ENCODE measurements at regions not wholly inside any gene's neighbourhood (a gene's known extent, or its start where the extent isn't known, plus 50 kb on each side); places are given as distances from the start of the nearest gene placed in this dataset.

GRCh38 chr10:58003945-58004344 is 263.7 kb downstream of the IPMK start:
- TF ChIP-seq, protein P1, sequence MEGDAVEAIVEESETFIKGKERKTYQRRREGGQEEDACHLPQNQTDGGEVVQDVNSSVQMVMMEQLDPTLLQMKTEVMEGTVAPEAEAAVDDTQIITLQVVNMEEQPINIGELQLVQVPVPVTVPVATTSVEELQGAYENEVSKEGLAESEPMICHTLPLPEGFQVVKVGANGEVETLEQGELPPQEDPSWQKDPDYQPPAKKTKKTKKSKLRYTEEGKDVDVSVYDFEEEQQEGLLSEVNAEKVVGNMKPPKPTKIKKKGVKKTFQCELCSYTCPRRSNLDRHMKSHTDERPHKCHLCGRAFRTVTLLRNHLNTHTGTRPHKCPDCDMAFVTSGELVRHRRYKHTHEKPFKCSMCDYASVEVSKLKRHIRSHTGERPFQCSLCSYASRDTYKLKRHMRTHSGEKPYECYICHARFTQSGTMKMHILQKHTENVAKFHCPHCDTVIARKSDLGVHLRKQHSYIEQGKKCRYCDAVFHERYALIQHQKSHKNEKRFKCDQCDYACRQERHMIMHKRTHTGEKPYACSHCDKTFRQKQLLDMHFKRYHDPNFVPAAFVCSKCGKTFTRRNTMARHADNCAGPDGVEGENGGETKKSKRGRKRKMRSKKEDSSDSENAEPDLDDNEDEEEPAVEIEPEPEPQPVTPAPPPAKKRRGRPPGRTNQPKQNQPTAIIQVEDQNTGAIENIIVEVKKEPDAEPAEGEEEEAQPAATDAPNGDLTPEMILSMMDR (IDR thresholded peaks at IDR 0.05), result no peak
- ATAC-seq (ENCODE audit: low read depth) (no peak), DNase-seq (no peak)
- Mint-ChIP-seq H3K9me3 (no peaks in the 10 kb centered on the region), H3K27ac (no peak overlapping the region), H3K4me1 (no peaks in the 10 kb centered on the region), H3K36me3 (ENCODE audit: low read depth) (no peaks in the 10 kb centered on the region), H3K4me3 (no peak overlapping the region), H3K27me3 (no peaks in the 10 kb centered on the region)
- intact Hi-C loops (cut with micrococcal nuclease), result no loop called here
- POLR2A ChIA-PET, result no interaction called here
- CTCF ChIA-PET, result no interaction called here

DNA sequence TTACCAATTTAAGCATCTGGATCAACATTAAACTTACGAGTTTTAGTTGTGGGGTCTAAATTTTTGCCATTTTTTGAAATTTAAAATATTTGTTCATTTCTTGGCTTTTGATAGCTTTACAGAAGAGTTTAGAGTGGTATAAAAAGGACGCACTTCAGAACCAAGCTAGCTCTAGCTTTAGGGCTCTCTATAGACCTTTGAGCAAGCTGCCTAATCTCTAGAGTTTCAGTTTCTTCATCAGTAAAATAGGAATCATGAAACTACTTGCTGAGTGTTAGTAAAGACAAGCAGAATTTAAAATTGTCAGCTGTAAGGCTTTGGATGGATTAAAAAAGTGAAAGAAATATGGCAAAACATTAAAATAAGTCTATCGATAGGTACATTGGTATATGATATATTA is 266.5 kb downstream of the IPMK start:
- POLR2A ChIA-PET, result no interaction called here
- DNase-seq (no peak), ATAC-seq (ENCODE audit: low read depth) (no peak)
- H3K27me3 Mint-ChIP-seq, result no peaks in the 10 kb centered on the region
- TF ChIP-seq, protein P1 (IDR thresholded peaks at IDR 0.05), result no peak
- CTCF ChIA-PET, result no interaction called here
- no peaks in the 10 kb centered on the region for H3K36me3 Mint-ChIP-seq (ENCODE audit: low read depth)
- intact Hi-C loops (cut with micrococcal nuclease), result no loop called here
- no peak overlapping the region for H3K27ac Mint-ChIP-seq
- no peaks in the 10 kb centered on the region for H3K9me3 Mint-ChIP-seq
- H3K4me1 Mint-ChIP-seq, result no peaks in the 10 kb centered on the region
- H3K4me3 Mint-ChIP-seq, result no peak overlapping the region

DNA sequence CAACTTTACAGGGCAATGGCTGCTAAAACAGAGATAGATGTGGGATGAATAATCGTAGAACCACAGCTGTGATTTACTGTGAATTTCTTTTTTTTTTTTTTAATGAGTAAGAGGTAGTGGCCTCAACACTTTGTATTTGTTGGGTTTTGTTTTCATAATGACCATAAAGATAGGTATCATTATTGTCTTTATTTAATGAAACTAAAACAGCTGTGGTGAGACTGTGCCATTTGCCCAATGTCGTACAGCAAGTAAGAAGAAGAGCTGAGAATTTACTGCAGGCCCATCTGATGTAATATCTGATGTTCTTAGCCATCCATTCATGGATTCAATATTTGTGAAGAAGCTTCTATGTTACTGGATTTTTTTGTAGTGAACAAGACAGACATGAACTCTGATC is 271.2 kb downstream of the IPMK start:
- no peak for ATAC-seq (ENCODE audit: low read depth)
- intact Hi-C loops (cut with micrococcal nuclease), result no loop called here
- CTCF ChIA-PET, result no interaction called here
- no peaks in the 10 kb centered on the region for H3K9me3 Mint-ChIP-seq
- POLR2A ChIA-PET, result no interaction called here
- TF ChIP-seq, protein P1 (IDR thresholded peaks at IDR 0.05), result no peak
- H3K4me3 Mint-ChIP-seq, result no peak overlapping the region
- DNase-seq, result no peak
- no peaks in the 10 kb centered on the region for H3K36me3 Mint-ChIP-seq (ENCODE audit: low read depth)
- H3K4me1 Mint-ChIP-seq, result no peaks in the 10 kb centered on the region
- no peaks in the 10 kb centered on the region for H3K27me3 Mint-ChIP-seq
- H3K27ac Mint-ChIP-seq, result no peak overlapping the region

DNA sequence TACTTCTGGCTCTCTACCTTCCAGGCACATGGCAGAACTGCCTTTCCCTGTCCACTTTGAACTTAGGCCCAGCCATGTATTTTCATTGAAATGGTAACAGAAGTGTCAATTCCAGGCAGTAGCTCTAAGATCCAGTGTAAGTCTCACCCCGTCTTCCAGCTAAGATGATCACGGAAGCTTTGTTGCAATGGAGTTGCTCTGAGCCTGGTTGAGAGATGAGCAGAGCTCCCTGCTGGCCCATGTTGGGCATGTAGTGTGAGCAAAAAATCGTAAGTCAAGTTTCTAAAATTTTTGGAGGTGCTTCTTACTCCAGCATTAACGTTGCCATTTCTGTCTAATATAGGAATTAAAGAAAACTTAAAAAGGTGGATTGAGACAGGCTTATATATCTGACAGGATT is 274.4 kb downstream of the IPMK start:
- TF ChIP-seq, protein P1 (IDR thresholded peaks at IDR 0.05), result no peak
- ChIA-PET POLR2A (no interaction called here), CTCF (no interaction called here)
- H3K9me3 Mint-ChIP-seq, result no peaks in the 10 kb centered on the region
- no peaks in the 10 kb centered on the region for H3K4me1 Mint-ChIP-seq
- intact Hi-C loops (cut with micrococcal nuclease), result no loop called here
- H3K4me3 Mint-ChIP-seq, result no peak overlapping the region
- DNase-seq, result no peak
- H3K36me3 Mint-ChIP-seq (ENCODE audit: low read depth), result no peaks in the 10 kb centered on the region
- ATAC-seq (ENCODE audit: low read depth), result no peak
- H3K27ac Mint-ChIP-seq, result no peak overlapping the region
- no peaks in the 10 kb centered on the region for H3K27me3 Mint-ChIP-seq

DNA sequence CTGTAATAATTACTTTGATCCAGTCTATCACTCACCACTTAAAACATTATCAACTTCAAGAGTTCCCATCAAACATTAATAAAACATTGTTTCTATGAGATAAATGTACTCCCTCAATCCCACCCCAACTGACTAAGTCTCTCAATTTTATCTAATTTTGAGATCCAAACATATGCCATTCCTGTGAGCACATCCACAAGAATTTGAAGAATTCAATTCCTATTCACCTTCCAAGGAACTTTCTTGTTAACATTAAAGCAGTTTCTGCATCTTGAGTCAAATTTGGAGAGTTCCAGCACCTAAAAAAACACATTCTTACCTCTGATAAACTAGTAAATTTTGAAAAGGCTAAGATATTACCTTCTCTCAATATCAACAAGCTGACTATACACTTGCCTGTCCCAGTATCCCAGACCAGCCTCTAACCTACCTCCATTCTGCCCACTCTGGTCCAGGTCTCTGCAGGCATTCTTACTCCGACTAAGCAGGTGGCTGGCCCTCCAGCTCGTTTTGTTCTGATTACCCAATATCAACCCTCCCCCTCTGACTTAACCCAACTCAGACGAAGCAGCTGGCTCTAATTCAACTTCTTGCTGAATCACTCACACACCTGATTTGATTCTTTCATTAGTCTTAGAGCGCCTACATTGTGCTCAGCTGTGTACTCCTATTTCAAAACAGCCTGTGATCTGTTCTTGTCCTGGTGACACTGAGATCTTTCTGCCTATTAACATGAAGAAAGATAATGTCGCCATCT is 275.2 kb downstream of the IPMK start:
- CTCF ChIA-PET, result interaction anchor here (0.6 kb wide), 1 partner anchor 53 kb away, joined by 3 read pairs; no protein-coding TSS in a partner anchor
- Mint-ChIP-seq H3K9me3 (no peaks in the 10 kb centered on the region), H3K27ac (no peak overlapping the region), H3K36me3 (ENCODE audit: low read depth) (no peaks in the 10 kb centered on the region), H3K4me1 (no peaks in the 10 kb centered on the region), H3K27me3 (no peaks in the 10 kb centered on the region), H3K4me3 (no peak overlapping the region)
- intact Hi-C loops (cut with micrococcal nuclease), result no loop called here
- DNase-seq, result no peak
- TF ChIP-seq, protein P1 (IDR thresholded peaks at IDR 0.05), result no peak
- POLR2A ChIA-PET, result no interaction called here
- no peak for ATAC-seq (ENCODE audit: low read depth)

Data from activated B cell treated with CpG ODN at 0.5 μM for 24 hours (primary cell).